H1 (cell line): ENCODE measurements at regions not wholly inside any gene's neighbourhood (a gene's known extent, or its start where the extent isn't known, plus 50 kb on each side); places are given as distances from the start of the nearest gene placed in this dataset.

Experiments used
- CTBP2 ChIP-seq: IDR thresholded peaks from 2 replicates; pipeline ENCODE4 v1.7.0; 2011; ENCODE audit warnings: borderline replicate concordance, mild to moderate bottlenecking, moderate library complexity, mixed read lengths, low read length; ENCODE audit not compliant: insufficient read depth, insufficient read length
- EP300 ChIP-seq, 2 experiments: IDR thresholded peaks; 1 replicate in 1 of 2; 2 replicates in 1 of 2; pipeline ENCODE4 v1.6.1; 2011 to 2012; ENCODE audit warnings: low read depth in 2 of 2, low read length in 2 of 2, mild to moderate bottlenecking in 2 of 2, borderline replicate concordance in 1 of 2, inconsistent platforms in 1 of 2, moderate library complexity in 1 of 2
- RBBP5 ChIP-seq: IDR thresholded peaks from 2 replicates; pipeline ENCODE4 v1.7.1; 2012; ENCODE audit warnings: low read depth, mild to moderate bottlenecking, inconsistent platforms, low read length, moderate library complexity, borderline replicate concordance

DNA sequence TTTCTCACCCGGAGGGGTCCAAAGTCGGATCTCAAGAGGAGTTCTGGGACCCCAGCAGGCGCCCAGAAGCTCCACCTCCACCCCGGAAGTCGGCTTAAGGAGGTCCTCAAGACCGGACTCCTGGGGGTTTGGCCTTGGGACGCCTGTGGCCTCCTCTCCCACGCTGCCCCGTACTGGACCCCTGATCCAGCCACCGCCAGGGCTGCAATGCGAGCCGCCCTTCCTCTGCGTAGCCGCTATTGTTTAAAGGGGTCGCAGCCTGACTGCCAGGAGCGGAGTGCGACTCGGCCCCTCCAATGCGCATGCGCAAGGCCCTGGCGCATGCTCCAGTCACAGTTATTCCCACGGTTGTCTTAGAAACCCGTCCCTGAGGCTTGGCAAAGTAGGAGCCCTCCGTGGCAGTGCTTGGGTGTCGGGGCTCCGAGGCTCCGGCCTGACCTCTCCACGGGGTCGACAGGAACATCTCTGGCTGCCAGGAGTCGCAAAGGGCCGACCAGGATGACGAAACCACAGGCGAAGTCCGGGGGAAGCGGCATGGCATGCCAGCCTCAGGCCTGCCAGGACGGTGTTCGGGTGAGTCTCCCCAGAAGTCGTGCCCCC lies 719.0 kb downstream of the KCNJ18 start (continued):
- no peak for TF ChIP-seq RBBP5
- no peak for TF ChIP-seq EP300 (IDR thresholded peaks at IDR 0.05; ENCODE audit: borderline replicate concordance in 1 of 2, low read depth in 2 of 2, low read length in 2 of 2)
- TF ChIP-seq CTBP2: no peak
- TF ChIP-seq, all 59 proteins: peak for 0
